ENCODE measurements at regions not wholly inside any gene's neighbourhood (a gene's known extent, or its start where the extent isn't known, plus 50 kb on each side); places are given as distances from the start of the nearest gene placed in this dataset.

- Mint-ChIP-seq H3K4me3 (ENCODE audit: low read depth) (no peak overlapping the region), H3K36me3 (ENCODE audit: low read depth) (no peaks in the 10 kb centered on the region), H3K27me3 (ENCODE audit: low read depth) (no peaks in the 10 kb centered on the region), H3K9me3 (no peaks in the 10 kb centered on the region), H3K4me1 (ENCODE audit: low read depth) (no peaks in the 10 kb centered on the region), H3K27ac (no peak overlapping the region)
- intact Hi-C loops (cut with micrococcal nuclease) = loop anchor here (10.0 kb wide), 1 partner anchor 61 kb away; no protein-coding TSS in a partner anchor
- DNase-seq (ENCODE audit: low spot score) = no peak
Observed at GRCh38 chr1:82515650-82516049, 714.9 kb downstream of the ADGRL2 start.

GRCh38 chr1:82511441-82511840 is 710.7 kb downstream of the ADGRL2 start:
- Mint-ChIP-seq H3K36me3 (ENCODE audit: low read depth) (no peaks in the 10 kb centered on the region), H3K9me3 (no peaks in the 10 kb centered on the region), H3K27ac (no peak overlapping the region), H3K4me3 (ENCODE audit: low read depth) (no peak overlapping the region), H3K27me3 (ENCODE audit: low read depth) (no peaks in the 10 kb centered on the region), H3K4me1 (ENCODE audit: low read depth) (no peaks in the 10 kb centered on the region)
- no peak for DNase-seq (ENCODE audit: low spot score)
- intact Hi-C loops (cut with micrococcal nuclease) = loop anchor here (10.0 kb wide), 1 partner anchor 57 kb away; no protein-coding TSS in a partner anchor

GRCh38 chr1:82510431-82510830 is 709.7 kb downstream of the ADGRL2 start:
- intact Hi-C loops (cut with micrococcal nuclease) = loop anchor here (10.0 kb wide), 1 partner anchor 56 kb away; no protein-coding TSS in a partner anchor
- Mint-ChIP-seq H3K9me3 (no peaks in the 10 kb centered on the region), H3K4me3 (ENCODE audit: low read depth) (no peak overlapping the region), H3K27ac (no peak overlapping the region), H3K4me1 (ENCODE audit: low read depth) (no peaks in the 10 kb centered on the region), H3K27me3 (ENCODE audit: low read depth) (no peaks in the 10 kb centered on the region), H3K36me3 (ENCODE audit: low read depth) (no peaks in the 10 kb centered on the region)
- no peak for DNase-seq (ENCODE audit: low spot score)

- Mint-ChIP-seq H3K4me1 (ENCODE audit: low read depth) (no peaks in the 10 kb centered on the region), H3K27me3 (ENCODE audit: low read depth) (no peaks in the 10 kb centered on the region), H3K27ac (no peak overlapping the region), H3K4me3 (ENCODE audit: low read depth) (no peak overlapping the region), H3K36me3 (ENCODE audit: low read depth) (no peaks in the 10 kb centered on the region), H3K9me3 (no peaks in the 10 kb centered on the region)
- no peak for DNase-seq (ENCODE audit: low spot score)
- intact Hi-C loops (cut with micrococcal nuclease) = no loop called here
Observed at GRCh38 chr1:82507011-82507410, 706.3 kb downstream of the ADGRL2 start.

- Mint-ChIP-seq H3K9me3 (no peaks in the 10 kb centered on the region), H3K27ac (no peak overlapping the region), H3K4me3 (ENCODE audit: low read depth) (no peak overlapping the region), H3K36me3 (ENCODE audit: low read depth) (no peaks in the 10 kb centered on the region), H3K27me3 (ENCODE audit: low read depth) (no peaks in the 10 kb centered on the region), H3K4me1 (ENCODE audit: low read depth) (no peaks in the 10 kb centered on the region)
- no peak for DNase-seq (ENCODE audit: low spot score)
- intact Hi-C loops (cut with micrococcal nuclease) = no loop called here
Observed at GRCh38 chr1:82503822-82504221, 703.1 kb downstream of the ADGRL2 start.

GRCh38 chr1:82499022-82499421 is 698.3 kb downstream of the ADGRL2 start:
- no peaks in the 10 kb centered on the region for H3K4me1 Mint-ChIP-seq (ENCODE audit: low read depth)
- intact Hi-C loops (cut with micrococcal nuclease) = no loop called here
- H3K36me3 Mint-ChIP-seq (ENCODE audit: low read depth) = no peaks in the 10 kb centered on the region
- H3K27ac Mint-ChIP-seq = no peak overlapping the region
- H3K4me3 Mint-ChIP-seq (ENCODE audit: low read depth) = no peak overlapping the region
- no peaks in the 10 kb centered on the region for H3K27me3 Mint-ChIP-seq (ENCODE audit: low read depth)
- peaks cover 23% of the 10 kb centered on the region for H3K9me3 Mint-ChIP-seq
- DNase-seq (ENCODE audit: low spot score) = no peak

GRCh38 chr1:82494117-82494516 is 693.4 kb downstream of the ADGRL2 start:
- Mint-ChIP-seq H3K27ac (no peak overlapping the region), H3K4me3 (ENCODE audit: low read depth) (no peak overlapping the region), H3K27me3 (ENCODE audit: low read depth) (no peaks in the 10 kb centered on the region), H3K36me3 (ENCODE audit: low read depth) (no peaks in the 10 kb centered on the region), H3K9me3 (peaks cover 26% of the 10 kb centered on the region), H3K4me1 (ENCODE audit: low read depth) (no peaks in the 10 kb centered on the region)
- intact Hi-C loops (cut with micrococcal nuclease) = no loop called here
- no peak for DNase-seq (ENCODE audit: low spot score)

GRCh38 chr1:82492159-82492558 is 691.4 kb downstream of the ADGRL2 start:
- intact Hi-C loops (cut with micrococcal nuclease) = no loop called here
- Mint-ChIP-seq H3K9me3 (peaks cover 22% of the 10 kb centered on the region), H3K4me1 (ENCODE audit: low read depth) (no peaks in the 10 kb centered on the region), H3K27me3 (ENCODE audit: low read depth) (no peaks in the 10 kb centered on the region), H3K4me3 (ENCODE audit: low read depth) (no peak overlapping the region), H3K27ac (no peak overlapping the region), H3K36me3 (ENCODE audit: low read depth) (no peaks in the 10 kb centered on the region)
- no peak for DNase-seq (ENCODE audit: low spot score)

- H3K4me1 Mint-ChIP-seq (ENCODE audit: low read depth) = no peaks in the 10 kb centered on the region
- no peak overlapping the region for H3K27ac Mint-ChIP-seq
- no peak for DNase-seq (ENCODE audit: low spot score)
- intact Hi-C loops (cut with micrococcal nuclease) = no loop called here
- no peak overlapping the region for H3K4me3 Mint-ChIP-seq (ENCODE audit: low read depth)
- H3K27me3 Mint-ChIP-seq (ENCODE audit: low read depth) = no peaks in the 10 kb centered on the region
- H3K36me3 Mint-ChIP-seq (ENCODE audit: low read depth) = no peaks in the 10 kb centered on the region
- peaks cover 16% of the 10 kb centered on the region for H3K9me3 Mint-ChIP-seq
Observed at GRCh38 chr1:82491301-82492048, 690.7 kb downstream of the ADGRL2 start.

- no peak for DNase-seq (ENCODE audit: low spot score)
- Mint-ChIP-seq H3K4me1 (ENCODE audit: low read depth) (no peaks in the 10 kb centered on the region), H3K27ac (no peak overlapping the region), H3K36me3 (ENCODE audit: low read depth) (no peaks in the 10 kb centered on the region), H3K9me3 (no peaks in the 10 kb centered on the region), H3K27me3 (ENCODE audit: low read depth) (no peaks in the 10 kb centered on the region), H3K4me3 (ENCODE audit: low read depth) (no peak overlapping the region)
- intact Hi-C loops (cut with micrococcal nuclease) = no loop called here
Observed at GRCh38 chr1:82487778-82488177, 687.0 kb downstream of the ADGRL2 start.

- no peak for DNase-seq (ENCODE audit: low spot score)
- H3K27ac Mint-ChIP-seq = no peak overlapping the region
- H3K27me3 Mint-ChIP-seq (ENCODE audit: low read depth) = no peaks in the 10 kb centered on the region
- no peaks in the 10 kb centered on the region for H3K9me3 Mint-ChIP-seq
- intact Hi-C loops (cut with micrococcal nuclease) = no loop called here
- no peak overlapping the region for H3K4me3 Mint-ChIP-seq (ENCODE audit: low read depth)
- no peaks in the 10 kb centered on the region for H3K4me1 Mint-ChIP-seq (ENCODE audit: low read depth)
- no peaks in the 10 kb centered on the region for H3K36me3 Mint-ChIP-seq (ENCODE audit: low read depth)
Observed at GRCh38 chr1:82486969-82487368, 686.2 kb downstream of the ADGRL2 start.

- Mint-ChIP-seq H3K9me3 (no peaks in the 10 kb centered on the region), H3K27me3 (ENCODE audit: low read depth) (no peaks in the 10 kb centered on the region), H3K4me3 (ENCODE audit: low read depth) (no peak overlapping the region), H3K4me1 (ENCODE audit: low read depth) (no peaks in the 10 kb centered on the region), H3K36me3 (ENCODE audit: low read depth) (no peaks in the 10 kb centered on the region), H3K27ac (no peak overlapping the region)
- intact Hi-C loops (cut with micrococcal nuclease) = no loop called here
- no peak for DNase-seq (ENCODE audit: low spot score)
Observed at GRCh38 chr1:82486468-82486867, 685.7 kb downstream of the ADGRL2 start.

GRCh38 chr1:82485591-82486369 is 685.0 kb downstream of the ADGRL2 start:
- Mint-ChIP-seq H3K27me3 (ENCODE audit: low read depth) (no peaks in the 10 kb centered on the region), H3K36me3 (ENCODE audit: low read depth) (no peaks in the 10 kb centered on the region), H3K27ac (no peak overlapping the region), H3K4me3 (ENCODE audit: low read depth) (no peak overlapping the region), H3K9me3 (no peaks in the 10 kb centered on the region), H3K4me1 (ENCODE audit: low read depth) (no peaks in the 10 kb centered on the region)
- intact Hi-C loops (cut with micrococcal nuclease) = no loop called here
- no peak for DNase-seq (ENCODE audit: low spot score)

Data from activated T-helper 2 cell treated with anti-CD3 and anti-CD28 coated beads, Interferon-gamma antibody, Interleukin-2, Interleukin-4, amounts not matched to agents 10 μg/mL and 5 μg/mL and 100 μg/mL, durations not matched to agents 14 hours and 24 hours and 36 hours (primary cell).